Natural killer cell (primary cell): ENCODE measurements at regions not wholly inside any gene's neighbourhood (a gene's known extent, or its start where the extent isn't known, plus 50 kb on each side); places are given as distances from the start of the nearest gene placed in this dataset.

Source experiments
- ATAC-seq, 3 donors: fragments of 150-1000 bp in 2 of 3; fragments of 200-7000 bp in 1 of 3; cut with Tn5 transposase; 1 replicate in 1 of 3; 2 replicates in 2 of 3; pipeline ENCODE4 v1.10.0; 2021; ENCODE audit warnings: mild to moderate bottlenecking in 2 of 3, moderate library complexity in 2 of 3
- DNase-seq, 2 donors: peaks; one replicate each; pipeline versions ENCODE4 v3.0.0 to v3.0.0-alpha.2; 2013 to 2021; ENCODE audit warnings: mixed read lengths in 1 of 2
- H3K27ac ChIP-seq: one replicate; pipeline ENCODE4 v1.5.1; 2013; ENCODE audit warnings: mild to moderate bottlenecking, low read length
- H3K27me3 ChIP-seq: one replicate; pipeline ENCODE4 v1.6.1; 2013; ENCODE audit warnings: low read length; ENCODE audit not compliant: control insufficient read depth, insufficient read depth
- H3K36me3 ChIP-seq: one replicate; pipeline ENCODE4 v1.6.1; 2013; ENCODE audit warnings: low read length; ENCODE audit not compliant: control insufficient read depth, insufficient read depth
- H3K4me1 ChIP-seq: one replicate; pipeline ENCODE4 v1.6.1; 2013; ENCODE audit warnings: low read length; ENCODE audit not compliant: control insufficient read depth, insufficient read depth
- H3K4me3 ChIP-seq: one replicate; pipeline ENCODE4 v1.5.1; 2013; ENCODE audit warnings: low read length
- H3K9me3 ChIP-seq: one replicate; pipeline ENCODE4 v1.6.1; 2013; ENCODE audit warnings: low read length; ENCODE audit not compliant: control insufficient read depth, insufficient read depth
- H3K27ac Mint-ChIP-seq, 2 donors: one replicate each; pipeline ENCODE4 v1.8.0; 2022; ENCODE audit warnings: mild to moderate bottlenecking in 2 of 2, mixed read lengths in 2 of 2, moderate library complexity in 1 of 2
- H3K27me3 Mint-ChIP-seq, 2 donors: one replicate each; pipeline ENCODE4 v1.8.0; 2022; ENCODE audit warnings: low read depth in 2 of 2, mixed read lengths in 2 of 2
- H3K36me3 Mint-ChIP-seq: one replicate; pipeline ENCODE4 v1.8.0; 2022; ENCODE audit warnings: mixed read lengths
- H3K4me1 Mint-ChIP-seq, 2 donors: one replicate each; pipeline ENCODE4 v1.8.0; 2022; ENCODE audit warnings: mixed read lengths in 2 of 2
- H3K4me3 Mint-ChIP-seq: one replicate; pipeline ENCODE4 v1.8.0; 2022; ENCODE audit warnings: mild to moderate bottlenecking, moderate library complexity, mixed read lengths
- H3K9me3 Mint-ChIP-seq, 2 donors: one replicate each; pipeline ENCODE4 v1.8.0; 2022; ENCODE audit warnings: mixed read lengths in 2 of 2
- CTCF ChIP-seq: fragments of 200-600 bp; IDR thresholded peaks from one replicate; pipeline ENCODE4 v1.8.0; 2022; ENCODE audit warnings: antibody characterized with exemption
- WGBS: methylation state at CpG from one replicate; pipeline ENCODE4 v1.1.7; 2013; ENCODE audit warnings: missing lambda C conversion rate; ENCODE audit not compliant: insufficient coverage; 5-methylcytosine and 5-hydroxymethylcytosine counted together
- intact Hi-C: fragments of 100-400 bp; cut with micrococcal nuclease; formaldehyde crosslinking; loops from one replicate; pipeline ENCODE4 v1.14.2; 2022

- Histone ChIP-seq H3K27me3 (no peaks in the 10 kb centered on the region), H3K4me3 (no peak overlapping the region), H3K27ac (no peak overlapping the region), H3K36me3 (no peaks in the 10 kb centered on the region), H3K4me1 (no peaks in the 10 kb centered on the region), H3K9me3 (no peaks in the 10 kb centered on the region)
- Mint-ChIP-seq H3K36me3 (no peaks in the 10 kb centered on the region), H3K4me1 (no peaks in the 10 kb centered on the region), H3K27me3 (peaks cover under 1 to 1% of the 10 kb centered on the region in 2 donors), H3K4me3 (no peak overlapping the region), H3K27ac (no peak overlapping the region), H3K9me3 (no peaks in the 10 kb centered on the region)
- intact Hi-C loops, result no loop called here
- 100% methylated on average over 1 of the region's 1 CpG for WGBS
- TF ChIP-seq CTCF, result no peak
- ATAC-seq, result no peak
- DNase-seq, result no peak
These were observed 86.3 kb upstream of the GOT2 start for GRCh38 chr16:58820411-58820810.

DNA sequence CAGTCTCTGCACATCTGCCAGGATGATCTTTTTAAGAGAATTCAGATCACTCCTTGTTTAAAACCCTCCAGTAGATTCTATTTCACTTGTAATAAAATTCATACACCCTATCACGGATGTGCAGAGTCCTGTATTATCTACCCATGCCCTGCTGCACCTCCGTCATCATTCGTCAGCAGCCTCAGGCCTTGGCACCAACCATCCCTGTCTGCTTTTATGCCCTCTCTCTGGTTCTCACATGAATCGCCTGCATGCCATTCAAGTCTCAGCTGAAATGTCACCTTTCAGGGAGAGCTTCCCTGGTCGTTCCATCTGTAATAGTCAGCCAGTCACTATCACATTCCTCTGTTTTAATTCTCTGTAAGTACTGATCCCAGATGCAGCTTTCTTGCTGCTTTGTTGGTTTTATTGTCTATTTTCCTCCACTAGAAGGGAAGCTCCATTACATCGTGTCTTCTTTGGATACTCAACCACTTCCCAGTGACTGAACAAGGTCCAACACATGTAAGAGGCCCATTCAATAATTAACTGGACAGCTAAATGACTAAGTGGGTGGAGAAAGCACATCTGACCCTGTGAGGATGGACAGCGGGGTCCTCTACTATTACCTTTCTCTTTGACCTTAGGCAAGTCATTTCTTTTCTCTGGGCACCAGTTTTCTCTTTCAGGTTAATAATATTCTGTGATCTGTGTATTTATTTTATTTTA is 81.2 kb upstream of the GOT2 start:
- Mint-ChIP-seq H3K27ac (no peak overlapping the region), H3K27me3 (peaks cover 6 to 7% of the 10 kb centered on the region in 2 donors), H3K9me3 (no peaks in the 10 kb centered on the region), H3K4me1 (peaks cover 6 to 14% of the 10 kb centered on the region in 2 donors), H3K36me3 (no peaks in the 10 kb centered on the region), H3K4me3 (no peak overlapping the region)
- WGBS, result 88% methylated on average over 7 of the region's 7 CpGs
- DNase-seq (no peak), ATAC-seq (no peak)
- no peak overlapping the region for H3K4me3 ChIP-seq
- H3K4me1 ChIP-seq, result peaks cover 4% of the 10 kb centered on the region
- H3K9me3 ChIP-seq, result no peaks in the 10 kb centered on the region
- no peaks in the 10 kb centered on the region for H3K27me3 ChIP-seq
- intact Hi-C loops, result no loop called here
- TF ChIP-seq CTCF, result no peak
- H3K36me3 ChIP-seq, result no peaks in the 10 kb centered on the region
- no peak overlapping the region for H3K27ac ChIP-seq

GRCh38 chr16:58814348-58814801 is 80.3 kb upstream of the GOT2 start:
- Mint-ChIP-seq H3K27me3 (peaks cover 6 to 8% of the 10 kb centered on the region in 2 donors), H3K4me3 (peak overlapping the region; percentile 47), H3K36me3 (no peaks in the 10 kb centered on the region), H3K4me1 (peaks cover 6 to 14% of the 10 kb centered on the region in 2 donors), H3K9me3 (no peaks in the 10 kb centered on the region), H3K27ac (no peak overlapping the region)
- ATAC-seq (peak; percentile 48 to 81 (median 53)), DNase-seq (peak; percentile 23 to 53)
- intact Hi-C loops, result no loop called here
- H3K4me3 ChIP-seq, result no peak overlapping the region
- H3K4me1 ChIP-seq, result peaks cover 4% of the 10 kb centered on the region
- peak; percentile 79 for TF ChIP-seq CTCF
- no peak overlapping the region for H3K27ac ChIP-seq
- no peaks in the 10 kb centered on the region for H3K27me3 ChIP-seq
- H3K9me3 ChIP-seq, result no peaks in the 10 kb centered on the region
- 4% methylated on average over 11 of the region's 12 CpGs for WGBS
- H3K36me3 ChIP-seq, result no peaks in the 10 kb centered on the region

DNA sequence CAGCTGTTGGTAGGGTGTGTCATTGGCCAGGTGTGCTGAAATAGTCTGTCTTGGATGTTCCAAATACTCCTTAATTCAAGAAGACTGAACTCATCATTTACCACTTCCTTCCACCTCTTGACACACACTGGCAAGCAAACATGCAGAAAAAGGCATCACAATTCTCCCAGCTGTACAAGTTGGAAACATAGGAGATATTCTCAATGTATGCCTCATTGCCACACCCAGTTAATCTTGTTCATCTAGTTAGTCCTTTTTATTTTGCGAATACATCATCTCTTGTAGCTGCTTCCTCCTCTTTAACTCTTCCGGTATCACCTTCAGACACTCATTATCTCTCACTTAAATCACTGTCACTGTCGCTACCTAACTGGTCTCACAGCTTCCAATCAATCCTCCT is 75.1 kb upstream of the GOT2 start:
- no peaks in the 10 kb centered on the region for H3K36me3 Mint-ChIP-seq
- WGBS, result 98% methylated on average over 2 of the region's 3 CpGs
- H3K9me3 ChIP-seq, result no peaks in the 10 kb centered on the region
- no peak overlapping the region for H3K27ac Mint-ChIP-seq
- H3K4me1 Mint-ChIP-seq, result peaks cover 0 to 2% of the 10 kb centered on the region in 2 donors
- no peaks in the 10 kb centered on the region for H3K36me3 ChIP-seq
- no peaks in the 10 kb centered on the region for H3K27me3 ChIP-seq
- H3K4me1 ChIP-seq, result no peaks in the 10 kb centered on the region
- no peak for ATAC-seq
- no peak for DNase-seq
- intact Hi-C loops, result no loop called here
- no peaks in the 10 kb centered on the region for H3K9me3 Mint-ChIP-seq
- H3K27me3 Mint-ChIP-seq, result peaks cover 4 to 7% of the 10 kb centered on the region in 2 donors
- TF ChIP-seq CTCF, result no peak
- H3K27ac ChIP-seq, result no peak overlapping the region
- H3K4me3 Mint-ChIP-seq, result no peak overlapping the region
- no peak overlapping the region for H3K4me3 ChIP-seq
